GM18867 (cell line): ENCODE measurements at regions not wholly inside any gene's neighbourhood (a gene's known extent, or its start where the extent isn't known, plus 50 kb on each side); places are given as distances from the start of the nearest gene placed in this dataset.
"Not testable (repeated sequence)": the region's sequence is repeated elsewhere in the genome, so short reads cannot be mapped to it uniquely, and the experiment has no call there.

ENCODE experiments used
- ATAC-seq: cut with Tn5 transposase; IDR thresholded peaks from one replicate; pipeline ENCODE4 v1.9.1; 2021; ENCODE audit warnings: mild to moderate bottlenecking, moderate library complexity; ENCODE audit not compliant: unreplicated experiment

- no peak for ATAC-seq
These were observed 50.7 kb upstream of the KLF7 start for GRCh38 chr2:207216457-207216856.

GRCh38 chr2:207217442-207217841 lies 51.7 kb upstream of the KLF7 start:
- no peak for ATAC-seq

DNA sequence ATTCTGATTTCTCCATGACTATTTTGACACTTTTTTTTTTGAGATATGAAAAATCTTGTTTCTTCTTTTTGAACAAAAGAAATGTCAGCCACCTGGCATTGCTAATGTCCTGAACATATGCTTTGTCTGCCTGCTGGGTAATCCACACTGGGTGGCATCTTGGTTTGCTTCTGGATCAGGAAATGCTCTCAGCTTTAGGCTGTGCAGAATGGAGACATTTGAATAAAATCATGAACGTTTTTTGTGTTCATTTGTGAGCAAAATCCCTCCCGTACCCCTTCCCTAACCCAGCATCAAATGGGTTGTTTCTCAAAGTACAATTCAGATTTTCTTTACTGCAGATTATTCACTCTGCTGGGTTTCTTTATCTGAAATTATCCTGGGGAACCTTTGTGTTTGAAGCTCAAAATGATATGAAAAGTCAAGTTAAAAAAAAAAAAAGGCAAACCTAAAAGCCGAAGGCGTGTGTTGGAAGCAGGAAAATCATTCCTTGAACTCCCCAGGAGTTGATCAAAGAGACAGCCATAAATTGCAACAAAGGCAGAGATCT lies 53.4 kb upstream of the KLF7 start:
- no peak for ATAC-seq

DNA sequence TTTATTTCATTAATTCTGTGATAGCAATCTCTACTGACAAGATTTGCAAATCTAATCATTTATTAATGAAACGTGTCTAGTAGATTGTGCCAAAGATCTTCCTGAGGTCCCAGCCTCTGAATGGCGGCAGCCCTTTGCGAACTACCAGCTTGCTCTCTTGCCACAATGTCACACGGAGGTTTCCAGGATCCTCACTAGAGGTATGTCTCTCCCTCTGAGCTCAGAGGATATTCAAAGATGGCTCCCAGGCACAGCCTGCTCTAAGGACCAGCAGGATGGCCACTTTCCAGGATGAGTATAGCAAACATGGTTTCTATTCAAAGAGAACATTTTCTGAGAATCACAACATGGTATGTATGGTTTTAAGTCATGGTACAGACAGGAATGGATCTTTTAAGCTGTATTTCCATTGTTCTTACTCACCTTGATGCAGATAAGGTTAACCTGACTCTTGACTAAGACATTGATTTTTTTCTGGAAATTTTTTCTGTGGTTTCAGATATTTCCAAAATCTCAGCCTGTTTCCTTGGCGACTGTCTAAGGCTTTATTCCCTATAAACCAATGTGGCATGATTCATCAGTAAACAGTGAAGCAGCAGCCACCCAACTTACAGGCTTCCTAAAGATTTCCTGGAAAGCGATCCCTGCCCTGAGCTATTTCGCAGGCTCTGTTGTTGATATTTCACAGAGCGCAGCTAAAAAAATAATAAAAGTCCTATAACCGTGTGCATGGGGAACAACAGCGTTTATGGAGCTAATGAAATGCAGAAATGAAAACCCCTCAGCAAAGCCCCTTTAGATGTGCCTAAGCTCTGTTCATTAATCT lies 54.1 kb upstream of the KLF7 start:
- no peak for ATAC-seq

GRCh38 chr2:207221731-207222130 lies 56.0 kb upstream of the KLF7 start:
- ATAC-seq, result no peak

DNA sequence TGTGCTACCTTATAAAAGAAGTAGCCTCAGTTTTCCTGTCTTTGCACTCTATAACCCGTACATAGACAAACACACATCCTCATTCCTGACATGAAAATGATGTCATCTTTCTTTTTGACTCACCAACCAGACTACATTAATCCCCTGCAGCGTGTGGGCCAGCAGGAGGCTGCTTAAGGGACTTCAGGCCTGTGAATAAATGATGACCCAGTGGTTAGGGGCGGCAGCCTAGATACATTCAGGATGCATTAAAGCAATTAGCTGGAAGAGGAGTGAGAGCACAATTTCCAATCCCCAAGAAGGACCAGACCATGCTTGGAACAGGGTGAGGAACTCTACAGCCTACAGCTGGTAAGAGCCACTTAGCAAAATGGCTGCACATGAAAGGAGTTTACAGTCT lies 57.3 kb upstream of the KLF7 start:
- peak; percentile 69 for ATAC-seq

DNA sequence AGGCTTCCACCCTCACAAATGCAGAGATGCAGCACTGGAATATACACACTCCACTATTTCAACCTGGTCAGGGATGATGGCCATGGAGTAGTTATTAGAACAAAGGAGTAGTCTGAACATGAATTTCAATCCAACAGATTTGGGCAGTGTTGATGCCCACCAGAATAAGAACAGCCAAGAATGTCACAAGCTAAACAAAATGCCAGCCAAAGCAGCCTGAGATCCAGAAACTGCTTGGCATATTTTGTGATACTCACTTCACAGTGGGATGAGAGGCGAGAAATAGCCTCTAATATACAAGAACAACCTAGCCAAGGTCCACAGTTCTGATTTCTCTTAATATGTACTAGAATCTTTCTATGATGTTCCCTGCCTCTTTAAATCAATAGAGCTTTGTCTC lies 58.6 kb upstream of the KLF7 start:
- ATAC-seq, result no peak

DNA sequence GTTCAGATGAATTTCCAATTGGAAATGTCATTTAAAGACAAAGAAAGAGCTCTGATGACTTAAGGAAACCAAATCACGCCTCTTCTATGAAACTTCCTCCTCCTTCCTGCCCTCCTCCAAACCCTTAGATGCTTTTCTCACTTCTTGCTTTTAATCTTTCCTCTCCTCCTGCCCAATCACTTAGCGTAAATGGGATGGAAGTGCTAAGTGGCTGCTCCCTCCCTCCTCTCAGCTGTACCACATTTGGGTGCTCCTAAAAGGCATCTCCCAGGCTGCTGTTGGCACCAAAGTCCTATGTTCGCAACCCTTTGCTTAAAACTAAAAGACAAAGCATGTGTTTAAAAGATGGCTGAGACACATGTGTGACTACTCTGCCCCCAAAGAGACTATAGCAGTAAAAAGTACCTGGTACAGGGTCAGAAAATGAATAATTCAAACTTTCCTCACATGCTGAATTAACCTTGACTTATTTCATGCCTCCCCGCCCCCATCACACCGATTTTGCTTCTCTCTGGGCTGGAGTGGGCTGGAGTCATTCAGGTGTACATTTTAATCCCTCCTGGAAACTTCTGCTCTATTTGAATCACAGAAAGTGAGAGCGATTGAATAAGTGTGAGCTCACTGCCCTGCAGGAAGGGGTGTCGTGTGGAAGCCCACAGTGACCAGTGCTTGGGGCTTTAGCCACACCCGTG lies 59.2 kb upstream of the KLF7 start:
- no peak for ATAC-seq

GRCh38 chr2:207225773-207226172 lies 60.0 kb upstream of the KLF7 start:
- ATAC-seq, result no peak

- ATAC-seq, result no peak
These were observed 60.5 kb upstream of the KLF7 start for GRCh38 chr2:207226243-207226642.

DNA sequence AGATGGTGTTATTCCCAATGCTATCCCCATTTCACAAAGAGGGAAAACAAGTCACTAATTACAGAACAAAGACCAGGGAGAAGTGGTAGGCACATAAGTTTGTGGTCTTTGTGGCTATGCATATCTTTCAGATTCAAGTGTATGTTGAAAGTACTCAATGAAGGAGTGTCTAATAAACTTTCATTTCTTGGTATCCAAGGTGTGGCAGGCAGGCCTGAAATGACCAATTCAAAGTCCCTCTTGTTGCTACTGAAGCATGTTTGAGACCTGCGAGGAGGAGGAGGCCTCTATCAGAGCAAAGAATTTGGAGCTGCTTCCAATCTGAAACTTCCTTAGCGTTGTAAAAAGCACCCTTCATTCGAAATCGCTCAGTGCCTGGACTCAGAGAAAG lies 60.9 kb upstream of the KLF7 start:
- peak; percentile 48 for ATAC-seq

- peak; percentile 15 for ATAC-seq
These were observed 61.5 kb upstream of the KLF7 start for GRCh38 chr2:207227062-207227748.

- no peak for ATAC-seq
These were observed 62.0 kb upstream of the KLF7 start for GRCh38 chr2:207227749-207228145.

DNA sequence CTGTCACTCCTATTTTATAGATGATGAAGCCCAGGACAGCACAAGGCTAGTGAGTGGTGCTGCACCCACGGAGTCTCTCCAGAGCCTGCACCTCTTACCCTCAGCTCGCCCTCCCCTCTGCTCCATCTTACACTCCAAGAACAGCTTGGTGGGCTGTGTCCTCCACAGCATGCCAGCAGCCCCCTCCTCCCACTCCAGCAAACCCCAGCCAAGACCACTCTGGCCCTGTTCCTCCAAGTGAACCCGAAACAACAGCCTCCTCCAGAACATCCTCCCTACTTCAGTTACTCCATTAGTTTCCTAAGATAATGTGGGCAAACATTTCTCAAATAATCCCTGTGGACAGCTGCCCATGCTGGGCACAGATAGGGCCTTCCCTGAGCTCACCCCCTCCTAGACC lies 62.7 kb upstream of the KLF7 start:
- no peak for ATAC-seq

DNA sequence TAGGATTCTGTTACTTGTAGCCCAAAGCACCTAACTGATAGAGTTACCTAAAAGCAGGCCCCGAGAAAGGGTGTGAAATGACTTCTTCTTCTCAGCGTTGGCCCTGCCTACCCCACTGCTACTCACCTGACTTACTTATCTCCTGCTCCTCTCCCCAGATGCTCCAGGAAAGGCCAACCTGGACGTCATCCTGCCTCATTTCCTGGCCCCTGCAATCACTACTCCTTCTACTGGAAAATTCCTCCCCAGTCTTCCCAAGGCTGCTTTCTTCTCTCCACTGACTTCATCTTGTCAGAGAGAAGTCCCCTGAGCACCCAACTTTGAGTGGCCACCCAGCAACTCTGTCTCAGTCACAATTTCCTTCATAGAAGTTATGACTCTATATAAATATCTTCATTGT lies 63.4 kb upstream of the KLF7 start:
- ATAC-seq, result no peak

GRCh38 chr2:207230261-207231105 lies 64.7 kb upstream of the KLF7 start:
- peak; percentile 54 for ATAC-seq

- no peak for ATAC-seq
These were observed 65.5 kb upstream of the KLF7 start for GRCh38 chr2:207231106-207231865.

DNA sequence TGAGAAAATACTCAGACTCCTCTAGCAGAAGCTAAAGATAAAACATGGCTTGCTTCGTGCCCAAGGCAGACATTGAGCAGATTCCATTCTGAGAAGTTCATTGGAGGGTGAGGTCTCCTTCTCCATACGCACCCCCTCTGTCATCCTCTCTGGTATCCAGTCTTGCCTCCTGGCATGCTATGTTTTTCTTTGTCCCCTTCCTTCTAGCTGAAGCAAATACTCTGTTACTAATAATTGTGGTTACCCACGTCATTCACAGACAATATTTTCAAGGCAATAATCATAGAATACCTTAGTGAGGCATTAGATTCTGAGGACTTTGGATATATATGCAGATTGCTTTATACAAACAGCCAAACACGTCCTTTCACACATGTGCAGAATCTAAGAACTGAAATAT lies 66.2 kb upstream of the KLF7 start:
- ATAC-seq, result no peak

DNA sequence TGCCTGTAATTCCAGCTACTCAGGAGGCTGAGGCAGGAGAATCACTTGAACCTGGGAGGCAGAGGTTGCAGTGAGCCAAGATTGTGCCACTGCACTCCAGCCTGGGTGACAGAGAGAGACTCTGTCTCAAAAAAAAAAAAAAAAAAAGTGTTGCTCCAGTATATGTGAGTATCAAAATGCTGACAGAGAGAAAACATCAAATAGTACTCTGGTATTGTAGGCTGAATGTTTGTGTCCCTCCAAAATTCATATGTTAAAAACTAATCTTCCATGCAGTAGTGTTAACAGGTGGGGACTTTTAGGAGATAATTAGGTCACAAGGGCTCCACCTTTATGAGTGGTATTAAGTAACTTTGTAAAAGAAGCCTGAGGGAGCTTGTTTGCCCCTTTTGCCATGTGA lies 67.4 kb upstream of the KLF7 start:
- not testable (repeated sequence) for ATAC-seq

- no peak for ATAC-seq
These were observed 68.0 kb upstream of the KLF7 start for GRCh38 chr2:207233731-207234130.
